CD4-positive, alpha-beta T cell treated with Interleukin-10 for 1 hour (primary cell): ENCODE measurements at regions not wholly inside any gene's neighbourhood (a gene's known extent, or its start where the extent isn't known, plus 50 kb on each side); places are given as distances from the start of the nearest gene placed in this dataset.
"Not testable (repeated sequence)": the region's sequence is repeated elsewhere in the genome, so short reads cannot be mapped to it uniquely, and the experiment has no call there.

Experiments used
- DNase-seq: peaks from one replicate; pipeline ENCODE4 v3.0.0-alpha.2; 2020

DNA sequence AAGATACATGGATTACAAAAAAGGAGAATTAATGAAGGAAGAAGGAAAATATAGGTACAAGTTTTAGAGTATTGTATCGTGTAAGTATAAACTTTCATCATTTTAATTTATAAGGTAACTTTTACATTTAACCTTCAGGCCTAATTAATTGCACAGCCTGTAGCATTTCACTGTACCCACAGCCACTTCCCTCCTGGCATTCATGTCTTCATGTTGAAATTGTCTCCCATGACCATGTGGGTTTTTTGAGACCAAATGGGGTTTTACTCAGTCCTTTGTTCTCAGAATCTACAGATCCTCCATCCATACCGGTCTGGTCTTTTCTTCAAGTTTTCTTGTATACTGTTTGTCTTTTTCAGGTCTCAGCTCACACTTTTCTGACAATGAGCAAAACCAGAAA lies 194.3 kb upstream of the CLNK start:
- DNase-seq, result no peak

DNA sequence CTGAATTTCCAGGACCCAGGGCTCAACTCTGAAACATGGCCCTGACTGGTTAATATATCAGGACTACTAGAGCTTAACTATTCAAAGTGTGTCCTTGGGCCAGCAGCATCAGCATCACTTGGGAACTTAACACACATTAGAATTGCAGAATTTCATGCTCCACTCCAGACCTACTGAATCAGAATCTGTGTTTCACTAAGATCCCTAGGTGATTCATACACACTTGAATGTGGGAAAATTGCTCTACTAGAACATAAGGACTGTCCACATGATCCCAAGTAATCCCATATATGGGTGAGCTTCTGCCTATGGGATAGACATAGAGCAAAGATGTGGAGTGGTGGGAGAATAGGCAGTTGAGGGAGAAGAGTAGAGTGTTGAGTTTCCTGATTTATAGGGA lies 192.5 kb upstream of the CLNK start:
- no peak for DNase-seq

DNA sequence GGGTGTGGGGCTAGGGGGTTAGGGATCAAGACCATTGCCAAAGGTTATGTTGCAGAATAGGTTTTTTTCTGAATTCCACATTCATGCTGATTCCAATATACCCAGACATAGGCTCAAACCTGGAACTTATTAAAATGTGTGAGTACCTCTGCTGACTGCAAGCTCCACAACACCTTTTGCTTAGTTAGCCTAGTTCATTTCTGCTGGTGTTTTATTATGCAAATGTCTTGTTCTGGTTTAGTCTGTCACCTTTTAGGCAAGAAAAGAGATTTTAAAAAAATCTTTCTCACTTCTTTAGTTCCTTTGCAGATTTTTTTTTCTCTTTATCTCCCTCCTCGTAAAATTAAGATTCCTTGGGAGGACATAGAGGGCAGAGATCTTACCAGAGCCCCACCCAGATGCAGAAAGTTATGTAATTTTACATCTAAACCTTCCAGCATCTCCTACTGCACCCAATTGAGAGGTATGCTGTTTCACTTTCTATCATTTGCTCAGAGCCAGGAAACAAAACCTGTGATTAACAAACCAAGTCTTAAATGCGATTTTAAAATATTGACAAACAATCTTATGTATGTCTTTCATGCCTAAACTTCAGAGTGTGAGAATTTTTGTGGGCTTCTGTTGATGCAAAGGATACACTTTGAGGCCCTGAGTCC lies 190.7 kb upstream of the CLNK start:
- DNase-seq, result no peak

DNA sequence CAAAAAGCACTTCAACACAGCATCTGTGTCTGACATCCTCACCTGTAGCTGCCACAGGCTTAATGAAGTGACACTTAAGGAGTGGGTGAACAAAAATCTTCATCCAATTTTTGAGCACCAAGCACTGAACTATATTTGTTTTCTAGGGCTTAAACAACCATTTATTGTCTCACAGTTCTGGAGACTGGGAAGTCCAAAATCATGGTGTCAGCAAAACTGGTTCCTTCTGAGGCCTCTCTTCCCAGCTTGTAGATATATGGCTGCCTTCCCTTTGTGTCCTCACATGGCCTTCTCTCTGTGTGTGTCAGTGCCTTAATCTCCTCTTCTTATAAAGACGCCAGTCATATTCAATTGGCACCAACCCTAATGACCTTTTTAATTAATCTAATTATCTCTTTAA lies 189.2 kb upstream of the CLNK start:
- no peak for DNase-seq

DNA sequence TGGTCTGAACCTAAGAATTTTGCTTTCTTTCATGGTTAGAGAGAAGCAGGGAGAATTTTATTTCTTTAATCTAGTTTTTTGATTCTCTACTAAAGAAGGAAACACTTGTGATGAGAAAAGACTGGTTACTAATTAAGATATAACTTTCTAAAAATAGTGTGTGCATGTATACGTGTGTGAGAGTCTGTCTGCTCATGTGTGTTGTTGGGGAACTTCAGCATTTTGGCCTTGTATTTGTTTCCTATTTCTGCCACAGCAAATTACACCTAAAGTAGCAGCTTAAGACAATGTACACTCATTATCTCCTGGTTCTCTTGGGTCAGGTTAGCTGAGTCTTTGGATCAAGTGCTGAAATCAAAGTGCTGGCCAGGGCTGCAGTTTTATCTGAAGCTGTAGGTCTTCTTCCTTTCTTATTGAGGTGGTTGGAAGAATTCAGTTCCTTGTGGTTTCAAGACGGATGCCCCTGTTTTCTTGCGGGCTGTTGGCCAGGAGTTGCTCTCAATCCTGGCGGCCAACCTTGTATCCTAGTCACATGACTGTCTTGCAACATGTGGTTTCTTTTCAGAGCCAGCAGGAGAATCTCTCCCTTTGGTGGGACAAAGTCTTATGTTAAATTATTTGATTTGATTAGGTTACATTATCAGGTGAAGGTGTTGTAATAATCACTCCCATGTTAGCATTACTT lies 188.4 kb upstream of the CLNK start:
- DNase-seq, result no peak

DNA sequence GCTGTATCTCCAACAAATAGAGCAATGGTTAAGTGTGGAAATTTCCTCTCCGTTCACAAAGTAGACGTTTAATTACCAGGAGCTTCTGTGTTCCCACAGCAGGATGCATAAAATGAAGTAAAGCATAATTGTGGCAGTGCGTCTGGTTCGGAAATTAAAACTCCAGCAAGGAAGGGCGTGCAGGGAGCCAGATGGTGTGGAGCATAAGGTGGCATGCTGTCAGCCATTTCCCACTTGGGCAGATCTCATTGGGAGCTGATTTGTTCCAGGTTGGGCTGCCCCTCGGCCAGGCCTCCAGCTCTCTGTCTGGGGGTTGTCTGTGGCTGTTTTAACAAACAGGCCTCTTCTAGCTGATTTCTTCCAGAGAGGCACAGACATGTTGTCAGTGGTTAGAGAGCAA lies 182.1 kb upstream of the CLNK start:
- no peak for DNase-seq

DNA sequence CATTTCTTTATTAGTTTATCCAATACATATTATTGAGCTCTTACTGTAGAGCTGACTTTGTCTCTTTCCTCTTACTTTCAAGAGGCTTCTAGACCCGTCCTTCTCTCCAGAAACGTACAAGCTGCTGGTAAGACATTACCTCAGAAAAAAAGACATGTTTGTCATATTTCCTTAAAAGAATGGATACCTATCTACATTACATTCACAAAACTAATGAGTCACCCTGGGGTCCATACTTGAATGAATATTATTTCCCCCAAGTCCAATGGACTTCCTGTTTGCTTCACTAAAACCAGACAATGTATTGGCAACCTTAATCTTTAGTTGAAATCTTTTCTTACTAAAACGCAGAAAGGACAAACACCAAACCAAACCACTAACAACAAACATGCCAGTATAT lies 176.5 kb upstream of the CLNK start:
- DNase-seq, result no peak

DNA sequence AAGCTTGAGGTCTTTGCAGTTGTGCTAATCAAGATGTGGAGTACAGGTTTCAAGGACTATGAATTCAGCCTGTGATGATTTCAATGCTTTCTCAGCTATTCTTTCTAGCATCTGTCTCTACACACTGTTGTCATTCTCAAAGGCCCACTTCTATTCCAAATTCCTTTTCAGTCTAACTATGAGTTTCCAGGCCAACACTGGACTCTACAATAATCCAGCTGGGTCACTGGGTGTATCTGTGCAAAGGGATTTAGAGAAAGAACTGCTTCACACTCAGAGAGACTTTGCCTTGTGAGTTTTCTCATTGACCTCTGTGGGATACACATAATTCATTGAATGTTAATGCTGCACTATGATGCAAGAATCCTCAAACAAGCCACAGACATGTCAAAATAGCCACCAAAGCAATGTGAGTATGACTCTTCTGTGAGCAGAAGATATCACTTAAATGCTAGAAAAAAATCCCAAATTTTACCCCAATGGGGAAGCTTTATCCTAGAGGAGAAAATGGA lies 171.8 kb upstream of the CLNK start:
- no peak for DNase-seq

DNA sequence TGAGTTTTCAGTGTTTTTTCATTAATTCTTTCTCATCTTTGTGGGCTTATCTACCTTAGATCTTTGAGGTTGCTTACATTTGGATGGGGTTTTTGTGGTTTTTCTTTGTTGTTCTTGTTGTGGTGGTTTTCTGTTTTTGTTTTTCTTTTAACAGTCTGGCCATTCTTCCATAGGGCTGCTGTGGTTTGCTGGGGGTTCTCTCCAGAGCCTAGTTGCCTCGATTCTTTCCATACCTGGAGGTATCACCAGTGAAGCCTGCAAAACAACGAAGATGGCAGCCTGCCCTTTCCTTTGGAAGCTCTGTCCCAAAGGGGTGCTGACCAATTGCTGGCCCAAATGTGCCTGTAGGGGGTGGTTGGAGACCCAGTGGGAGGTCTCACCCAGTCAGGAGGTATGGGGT lies 168.6 kb upstream of the CLNK start:
- DNase-seq, result no peak

DNA sequence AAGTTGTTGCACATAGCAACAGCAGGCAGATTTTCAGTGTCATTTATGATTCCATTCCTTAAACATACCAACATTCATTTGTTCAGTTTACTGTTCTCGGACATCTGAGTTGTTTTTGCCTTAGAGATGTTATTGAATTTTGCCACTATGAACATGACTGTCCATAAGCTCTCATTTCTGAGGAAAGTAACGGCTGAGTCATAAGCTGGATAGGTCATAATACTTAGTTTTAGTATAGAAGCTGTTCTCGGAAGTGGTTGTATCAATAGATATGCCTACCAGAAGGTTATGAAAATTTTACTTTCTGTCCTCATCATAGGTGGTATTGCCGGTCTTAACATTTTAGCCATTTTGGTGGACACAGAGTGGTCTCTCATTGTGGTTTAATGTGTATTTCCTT lies 157.1 kb upstream of the CLNK start:
- DNase-seq, result no peak

DNA sequence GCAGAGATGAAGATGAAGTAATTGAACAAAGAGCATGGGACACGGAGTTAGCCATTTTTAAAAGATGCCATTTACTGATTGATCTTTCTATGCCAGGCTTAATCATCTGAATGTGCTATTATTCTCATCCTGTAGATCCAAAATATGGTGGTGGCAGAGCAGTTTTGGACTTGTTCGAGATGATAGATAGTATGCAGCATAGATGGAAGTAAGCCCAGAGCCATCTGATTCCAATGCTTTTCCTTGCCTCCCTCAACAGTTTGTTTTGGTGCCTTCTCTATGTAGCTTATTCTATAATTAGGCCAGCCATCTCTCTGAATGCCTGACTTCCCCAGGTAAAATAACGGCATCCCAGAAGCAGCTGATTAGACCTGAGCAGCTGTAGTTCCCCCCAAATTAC lies 152.6 kb upstream of the CLNK start:
- DNase-seq, result no peak

DNA sequence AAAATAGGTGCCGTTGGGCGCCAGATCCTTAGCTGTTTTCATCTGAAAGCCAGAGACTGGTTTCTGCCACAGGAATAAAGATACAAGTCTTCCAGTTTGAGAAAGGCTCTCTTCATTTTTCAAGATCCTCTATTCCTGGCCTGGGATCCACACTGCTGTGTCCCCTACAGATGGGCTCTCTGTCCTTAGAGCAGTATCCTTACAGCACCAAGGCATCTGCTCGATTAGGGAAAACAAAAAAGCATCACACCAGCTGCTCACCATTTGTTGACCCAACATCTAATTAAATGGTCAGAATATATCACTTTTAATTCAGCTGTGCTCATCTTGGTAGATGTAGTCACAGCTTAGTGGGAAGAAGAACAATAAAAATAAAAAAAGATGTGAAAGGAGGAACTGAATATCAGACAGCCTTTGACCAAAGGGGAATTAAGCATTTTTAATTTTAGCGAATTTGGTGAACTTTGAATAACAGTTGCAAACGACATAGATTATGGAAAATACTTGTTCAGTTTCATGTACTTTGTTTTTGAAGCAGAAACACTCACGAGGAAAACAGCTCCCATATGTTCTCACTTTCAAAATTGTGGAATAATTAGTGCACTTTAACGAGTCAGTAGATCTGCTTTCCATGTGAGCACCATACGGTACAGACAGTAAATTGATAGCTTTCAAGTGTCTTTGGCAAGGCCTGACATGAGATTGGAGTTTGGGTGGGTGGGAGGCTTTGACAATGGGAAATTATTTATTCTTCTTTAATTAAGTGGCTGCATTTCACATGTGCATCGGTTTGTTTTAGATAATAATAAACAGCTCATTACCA lies 148.4 kb upstream of the CLNK start:
- no peak for DNase-seq

DNA sequence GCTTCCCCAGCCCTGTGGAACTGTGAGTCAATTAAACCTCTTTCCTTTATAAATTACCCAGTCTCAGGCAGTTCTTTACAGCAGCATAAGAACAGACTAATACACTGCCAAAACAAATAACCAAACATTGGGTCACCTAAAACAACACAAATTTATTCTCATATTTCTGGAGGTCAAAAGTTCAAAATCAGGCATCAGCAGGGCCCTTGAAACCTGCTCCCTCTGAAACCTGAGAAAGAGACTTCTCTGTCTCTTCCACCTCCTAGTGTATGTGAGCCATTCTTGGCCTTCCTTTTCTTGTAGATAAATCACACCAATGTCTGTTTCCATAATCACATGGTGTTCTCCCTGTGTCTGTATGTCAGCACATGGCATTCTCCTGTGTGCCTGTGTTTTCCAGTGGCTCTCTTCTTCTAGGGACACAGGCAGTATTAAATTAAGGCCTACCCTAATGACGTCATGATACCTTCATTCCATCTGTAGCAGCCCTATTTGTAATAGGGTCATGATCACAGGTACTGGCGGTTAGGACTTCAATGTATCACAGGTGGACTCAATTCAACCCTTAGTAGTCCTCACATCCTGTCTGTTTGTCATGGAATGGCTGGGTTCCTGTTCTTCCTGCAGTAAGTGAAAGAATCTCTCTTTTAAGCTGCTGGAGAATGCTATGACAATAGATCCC lies 147.3 kb upstream of the CLNK start:
- DNase-seq, result no peak

DNA sequence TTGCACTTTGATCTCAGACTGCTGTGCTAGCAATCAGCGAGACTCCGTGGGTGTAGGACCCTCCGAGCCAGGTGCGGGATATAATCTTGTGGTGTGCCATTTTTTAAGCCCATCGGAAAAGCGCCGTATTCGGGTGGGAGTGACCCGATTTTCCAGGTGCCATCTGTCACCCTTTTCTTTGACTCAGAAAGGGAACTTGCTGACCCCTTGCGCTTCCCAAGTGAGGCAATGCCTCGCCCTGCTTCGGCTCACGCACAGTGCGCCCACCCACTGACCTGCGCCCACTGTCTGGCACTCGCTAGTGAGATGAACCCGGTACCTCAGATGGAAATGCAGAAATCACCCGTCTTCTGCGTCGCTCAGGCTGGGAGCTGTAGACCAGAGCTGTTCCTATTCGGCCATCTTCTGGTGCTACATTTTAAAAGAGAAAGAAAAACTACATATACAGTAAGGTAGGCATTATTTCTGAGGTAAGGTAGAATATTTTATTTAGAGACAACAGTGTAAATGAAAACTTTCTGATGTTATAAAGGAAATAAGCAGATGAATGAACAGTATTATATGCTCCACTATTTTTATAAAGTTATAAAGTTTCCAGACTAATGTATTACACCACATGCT lies 144.5 kb upstream of the CLNK start:
- not testable (repeated sequence) for DNase-seq

DNA sequence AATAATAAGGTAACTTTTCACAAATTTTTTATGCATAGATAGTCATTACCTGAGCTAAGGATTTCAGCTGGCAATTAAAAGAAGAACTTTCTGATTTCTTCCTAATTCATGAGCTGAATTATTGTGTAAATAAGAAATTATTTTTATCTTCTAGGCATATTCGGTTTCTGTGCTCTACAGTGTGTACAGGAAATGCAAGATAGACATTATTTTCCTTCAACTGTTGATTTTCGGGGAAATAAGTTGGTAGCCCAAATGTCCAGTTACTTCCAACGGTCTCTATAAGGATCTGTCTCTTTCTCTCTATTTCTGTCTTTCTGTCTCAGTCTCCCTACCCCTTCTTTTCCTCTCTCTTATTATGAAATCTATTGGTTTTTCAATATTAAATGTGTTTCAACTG lies 137.3 kb upstream of the CLNK start:
- no peak for DNase-seq

DNA sequence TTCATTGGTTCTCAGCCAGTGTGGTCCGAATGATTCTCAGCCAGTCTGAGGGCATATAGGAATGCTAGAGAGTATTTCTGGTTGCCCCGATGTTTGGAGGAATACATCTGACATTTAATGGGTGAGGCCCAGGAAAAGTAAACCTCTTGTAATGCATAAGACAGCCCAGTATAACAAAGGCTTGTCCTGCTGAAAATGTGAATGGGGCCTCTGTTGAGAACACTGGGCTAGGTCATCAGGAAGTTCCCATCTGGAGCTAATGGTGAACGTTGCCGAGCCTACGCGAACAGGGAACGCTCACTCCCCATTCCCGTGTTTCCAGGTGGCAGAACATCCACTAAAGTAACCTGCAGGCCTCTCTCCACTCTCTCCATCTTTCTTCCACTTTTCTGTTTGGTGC lies 132.0 kb upstream of the CLNK start:
- no peak for DNase-seq

DNA sequence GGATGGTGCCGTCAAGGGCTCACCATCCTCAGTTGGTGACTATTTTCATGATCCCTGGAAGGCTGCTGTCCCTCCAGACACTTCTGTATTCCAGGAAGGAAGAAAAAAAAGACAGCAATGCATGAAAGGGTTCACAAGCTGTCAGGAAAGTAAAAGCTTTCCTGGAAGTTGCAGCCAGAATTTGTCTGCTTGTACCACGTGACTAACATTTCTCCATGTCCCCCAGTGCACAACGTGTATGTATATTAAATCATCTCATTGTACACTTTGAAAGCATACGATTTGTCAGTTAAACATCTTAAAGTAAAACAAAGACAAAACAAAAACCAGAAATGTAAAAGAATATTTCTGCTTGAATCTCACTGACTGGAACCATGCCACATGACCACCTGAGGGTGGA lies 127.4 kb upstream of the CLNK start:
- no peak for DNase-seq

DNA sequence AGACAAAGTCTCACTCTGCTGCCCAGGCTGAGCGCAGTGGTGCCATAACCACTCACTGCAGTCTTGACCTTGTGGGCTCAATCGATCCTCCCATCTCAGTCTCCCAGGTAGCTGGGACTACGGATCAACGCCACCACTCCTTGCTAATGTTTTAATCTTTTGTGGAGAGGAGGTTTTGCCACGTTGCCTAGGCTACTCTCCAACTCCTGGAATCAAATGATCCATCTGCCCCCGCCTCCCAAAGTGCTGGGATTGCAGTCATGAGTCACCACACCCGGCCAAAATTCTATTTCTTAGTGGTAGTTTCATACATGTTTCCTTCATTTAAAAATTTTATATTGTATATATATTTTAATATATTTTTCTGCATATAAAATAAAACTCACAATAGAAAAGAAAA lies 125.8 kb upstream of the CLNK start:
- DNase-seq, result no peak

DNA sequence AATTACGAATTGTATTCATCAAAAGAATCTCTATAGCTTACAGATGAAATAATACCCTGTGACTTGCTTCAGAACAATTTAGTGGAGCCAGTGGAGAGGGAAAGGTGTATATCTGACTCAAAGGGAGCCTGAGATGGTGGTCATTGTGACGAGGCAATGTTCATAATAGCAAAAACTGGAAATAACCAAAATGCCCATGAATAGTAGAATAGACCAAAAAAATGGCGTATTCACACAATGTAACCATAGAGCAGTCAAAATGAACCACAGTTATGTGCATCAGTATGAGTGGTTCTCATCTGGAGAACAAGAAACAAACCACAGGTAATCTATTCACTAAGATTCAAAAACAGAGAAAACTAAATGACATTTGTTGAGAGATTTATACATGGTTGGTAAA lies 125.3 kb upstream of the CLNK start:
- DNase-seq, result no peak

DNA sequence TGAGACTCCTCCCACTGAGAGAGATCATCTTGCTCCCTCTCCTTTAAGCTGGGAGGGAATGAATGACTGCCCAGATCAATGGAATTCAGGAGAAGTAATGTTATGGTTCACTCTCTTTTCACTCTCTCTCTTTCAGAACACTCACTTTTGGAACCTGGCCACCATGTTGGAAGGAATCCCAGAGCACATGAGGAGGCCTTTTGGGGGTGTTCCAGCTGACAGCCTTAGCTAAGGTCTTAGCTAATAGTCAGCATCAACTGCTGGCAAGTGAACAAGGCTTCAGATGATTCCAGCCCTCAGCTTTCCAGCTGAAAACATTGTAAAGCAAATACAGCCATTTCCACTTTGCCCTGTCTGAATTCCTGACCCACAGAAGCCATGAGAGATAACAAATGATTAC lies 124.0 kb upstream of the CLNK start:
- DNase-seq, result no peak

DNA sequence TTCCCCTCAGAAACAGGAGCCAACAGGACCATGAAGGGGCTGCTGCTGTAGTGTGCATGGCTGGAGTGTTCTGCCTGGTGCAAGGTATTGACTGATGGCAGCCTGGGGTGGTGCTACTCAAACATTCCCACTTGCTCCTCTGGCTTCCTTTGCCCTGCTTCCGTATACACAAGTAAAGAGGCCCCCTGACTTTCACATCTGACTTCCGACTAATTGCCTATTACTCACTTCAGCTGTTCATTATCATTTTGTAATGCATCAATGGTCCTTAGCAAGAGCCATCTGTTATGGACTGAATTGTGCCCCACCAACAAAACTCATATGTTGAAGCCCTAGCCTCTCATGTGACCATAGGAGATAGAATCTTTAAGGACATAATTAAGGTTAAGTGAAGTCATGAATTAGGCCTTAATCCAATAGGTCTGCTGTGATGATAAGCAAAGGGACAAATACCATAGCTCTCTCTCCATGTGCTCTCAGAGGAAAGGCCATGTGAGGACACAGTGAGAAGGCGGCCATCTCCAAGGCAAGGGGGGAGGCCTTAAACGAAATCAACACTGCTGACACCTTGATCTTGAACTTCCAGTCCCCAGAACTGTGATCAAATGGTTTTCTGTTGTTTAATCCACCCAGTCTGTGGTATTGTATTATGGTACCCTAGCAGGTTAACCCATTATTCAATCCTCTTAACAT lies 122.5 kb upstream of the CLNK start:
- DNase-seq, result no peak

DNA sequence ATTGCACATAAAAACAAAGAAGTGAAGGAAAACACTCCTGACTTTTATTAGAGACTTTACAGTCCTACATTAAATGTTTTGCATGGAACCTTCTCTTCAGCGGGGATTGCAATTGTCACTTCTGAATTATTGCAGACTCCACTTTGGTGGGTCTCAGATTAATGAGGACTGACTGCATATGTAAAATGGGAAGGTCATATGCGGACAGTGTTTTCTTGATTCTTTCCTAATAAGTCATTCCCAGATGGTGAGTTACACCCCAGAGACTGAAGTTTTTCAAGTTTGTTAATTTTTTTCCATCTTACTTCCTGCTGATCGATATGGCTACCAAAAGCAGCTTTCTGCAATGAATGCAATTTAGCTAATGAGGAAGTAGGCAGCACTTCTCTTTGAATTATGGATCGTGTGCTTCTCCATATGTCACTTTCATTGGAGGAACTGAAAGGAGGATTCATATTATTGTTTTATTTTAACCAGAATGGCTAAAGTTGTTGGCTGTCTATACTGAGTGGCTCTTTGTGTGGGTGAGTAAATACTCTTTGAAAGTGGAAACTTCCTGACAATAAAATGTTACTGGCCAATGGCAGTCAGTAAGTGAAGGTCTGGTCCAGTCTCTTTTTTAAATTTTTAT lies 119.3 kb upstream of the CLNK start:
- no peak for DNase-seq
